ENCODE measurements at regions not wholly inside any gene's neighbourhood (a gene's known extent, or its start where the extent isn't known, plus 50 kb on each side); places are given as distances from the start of the nearest gene placed in this dataset.
"Not testable (repeated sequence)": the region's sequence is repeated elsewhere in the genome, so short reads cannot be mapped to it uniquely, and the experiment has no call there.

DNA sequence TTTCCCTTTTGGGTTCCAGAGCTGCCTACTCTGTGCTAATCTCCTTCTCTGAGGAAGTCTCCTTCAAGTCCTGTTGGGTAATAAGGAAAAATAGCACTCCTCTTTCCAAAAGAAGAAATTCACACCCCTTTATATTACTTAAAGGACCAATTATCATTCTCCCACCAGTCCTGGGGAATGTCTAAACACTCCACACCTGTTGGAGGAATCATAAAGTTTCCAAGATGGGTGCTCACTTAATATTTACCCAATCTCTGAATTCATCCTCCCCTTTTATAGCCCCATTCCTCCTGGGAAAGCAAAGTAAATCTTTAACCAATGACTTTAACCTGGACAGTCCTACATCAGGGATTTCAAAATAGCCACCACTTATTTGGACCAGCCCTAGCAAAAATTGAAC lies 873.1 kb downstream of the KCNT2 start:
- no peak overlapping the region for H3K4me3 ChIP-seq (ENCODE audit: low read length)
- DNase-seq (ENCODE audit: low read depth) = no peak
- no peak for TF ChIP-seq CTCF (conservative IDR thresholded peaks at IDR 0.05; ENCODE audit: low read length)

GRCh38 chr1:195733826-195734225 lies 874.4 kb downstream of the KCNT2 start:
- peak; percentile 30 for DNase-seq (ENCODE audit: low read depth)
- TF ChIP-seq CTCF (conservative IDR thresholded peaks at IDR 0.05; ENCODE audit: low read length) = peak; percentile 55
- no peak overlapping the region for H3K4me3 ChIP-seq (ENCODE audit: low read length)

- no peak for TF ChIP-seq CTCF (conservative IDR thresholded peaks at IDR 0.05; ENCODE audit: low read length)
- no peak for DNase-seq (ENCODE audit: low read depth)
- no peak overlapping the region for H3K4me3 ChIP-seq (ENCODE audit: low read length)
These were observed 874.8 kb downstream of the KCNT2 start for GRCh38 chr1:195733408-195733807.

- TF ChIP-seq CTCF (conservative IDR thresholded peaks at IDR 0.05; ENCODE audit: low read length) = no peak
- no peak overlapping the region for H3K4me3 ChIP-seq (ENCODE audit: low read length)
- no peak for DNase-seq (ENCODE audit: low read depth)
These were observed 876.9 kb downstream of the KCNT2 start for GRCh38 chr1:195731385-195731784.

GRCh38 chr1:195723796-195724194 lies 884.4 kb downstream of the KCNT2 start:
- no peak overlapping the region for H3K4me3 ChIP-seq (ENCODE audit: low read length)
- no peak for TF ChIP-seq CTCF (conservative IDR thresholded peaks at IDR 0.05; ENCODE audit: low read length)
- no peak for DNase-seq (ENCODE audit: low read depth)

- H3K4me3 ChIP-seq (ENCODE audit: low read length); DNase-seq (ENCODE audit: low read depth): not testable (repeated sequence)
These were observed 885.1 kb downstream of the KCNT2 start for GRCh38 chr1:195722852-195723795.

- not testable (repeated sequence) for H3K4me3 ChIP-seq (ENCODE audit: low read length); DNase-seq (ENCODE audit: low read depth)
These were observed 886.1 kb downstream of the KCNT2 start for GRCh38 chr1:195722146-195722545.

DNA sequence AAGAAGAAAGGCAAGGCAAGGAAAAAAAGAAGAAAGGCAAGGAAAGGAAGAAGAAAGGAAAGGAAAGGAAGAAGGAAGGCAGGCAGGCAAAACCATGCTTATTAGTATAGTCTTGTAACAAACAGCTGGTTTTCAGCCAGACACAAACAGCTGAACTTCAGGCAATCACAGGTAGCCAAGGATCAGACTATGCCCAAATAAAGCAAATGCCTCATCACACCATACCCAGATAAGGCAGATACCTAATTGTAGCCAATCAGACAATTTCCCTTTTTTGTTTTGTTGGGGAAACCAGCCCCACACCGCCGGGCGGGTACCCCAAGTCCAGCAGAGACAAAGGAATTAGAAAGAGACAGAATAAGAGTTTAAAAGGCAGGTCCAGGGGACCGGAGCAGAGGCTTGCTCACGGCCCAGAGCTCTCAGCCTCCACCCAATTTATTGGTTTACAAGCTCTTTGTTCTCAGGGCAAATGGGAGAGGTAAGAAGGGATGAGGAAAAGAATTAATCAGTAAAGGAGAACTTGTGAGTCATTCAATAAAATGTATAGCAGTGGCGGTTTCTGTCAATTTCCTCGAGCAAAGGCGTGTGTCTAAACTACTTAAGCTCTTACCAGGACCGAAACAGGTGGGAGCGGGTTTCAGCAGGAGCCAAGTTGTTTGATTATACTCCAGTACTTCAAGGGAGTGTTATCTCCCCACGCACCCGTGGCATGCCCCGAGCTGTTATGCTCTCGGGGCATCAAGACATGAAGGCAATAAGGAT lies 886.8 kb downstream of the KCNT2 start:
- no peak for TF ChIP-seq CTCF (conservative IDR thresholded peaks at IDR 0.05; ENCODE audit: low read length)
- no peak for DNase-seq (ENCODE audit: low read depth)
- no peak overlapping the region for H3K4me3 ChIP-seq (ENCODE audit: low read length)
